BLaER1 treated with 17β-estradiol and CSF1 and Interleukin-3, amounts not matched to agents 10 nM and 100 nM (cell line): ENCODE measurements at regions not wholly inside any gene's neighbourhood (a gene's known extent, or its start where the extent isn't known, plus 50 kb on each side); places are given as distances from the start of the nearest gene placed in this dataset.

Source experiments
- H3K27ac ChIP-seq, 11 experiments: shearing (Covaris generic); formaldehyde crosslinking; 2 replicates each; pipeline ENCODE4 v1.8.1; 2022
- H3K27me3 ChIP-seq, 11 experiments: shearing (Covaris generic); formaldehyde crosslinking; 2 replicates each; pipeline ENCODE4 v1.8.1; 2022
- H3K36me3 ChIP-seq, 11 experiments: shearing (Covaris generic); formaldehyde crosslinking; 2 replicates each; pipeline ENCODE4 v1.8.1; 2022
- H3K4me1 ChIP-seq, 10 experiments: shearing (Covaris generic); formaldehyde crosslinking; 2 replicates each; pipeline ENCODE4 v1.8.1; 2022
- H3K4me2 ChIP-seq, 11 experiments: shearing (Covaris generic); formaldehyde crosslinking; 2 replicates each; pipeline ENCODE4 v1.8.1; 2022
- H3K4me3 ChIP-seq, 10 experiments: shearing (Covaris generic); formaldehyde crosslinking; 2 replicates each; pipeline ENCODE4 v1.8.1; 2022
- H3K9ac ChIP-seq, 11 experiments: shearing (Covaris generic); formaldehyde crosslinking; 2 replicates each; pipeline ENCODE4 v1.8.1; 2022
- H3K9me3 ChIP-seq, 11 experiments: shearing (Covaris generic); formaldehyde crosslinking; replicated peaks in 1 of 11; 2 replicates each; pipeline ENCODE4 v1.8.1; 2022
- H4K20me1 ChIP-seq, 11 experiments: shearing (Covaris generic); formaldehyde crosslinking; 2 replicates each; pipeline ENCODE4 v1.8.1; 2022
- Cebpa-rat ChIP-seq, 11 experiments: shearing (Covaris generic); IDR thresholded peaks; 2 replicates each; pipeline ENCODE4 v1.8.1; 2022

- Histone ChIP-seq H3K9ac (no peak overlapping the region), H3K4me2 (no peak overlapping the region), H3K4me3 (no peak overlapping the region), H3K4me1 (no peaks in the 10 kb centered on the region), H3K27me3 (no peaks in the 10 kb centered on the region), H4K20me1 (no peaks in the 10 kb centered on the region), H3K9me3 (peaks cover 0 to 18% (median 9%) of the 10 kb centered on the region in 11 experiments; a peak in 11 of 22 replicates), H3K27ac (no peak overlapping the region), H3K36me3 (no peaks in the 10 kb centered on the region)
- TF ChIP-seq Cebpa-rat (IDR thresholded peaks at IDR 0.05): no peak
These were observed 362.5 kb upstream of the TRAM1L1 start for GRCh38 chr4:117447925-117448324.

GRCh38 chr4:117455088-117455487 lies 369.7 kb upstream of the TRAM1L1 start:
- no peaks in the 10 kb centered on the region for H4K20me1 ChIP-seq
- H3K27me3 ChIP-seq: no peaks in the 10 kb centered on the region
- no peak for TF ChIP-seq Cebpa-rat (IDR thresholded peaks at IDR 0.05)
- no peaks in the 10 kb centered on the region for H3K36me3 ChIP-seq
- no peak overlapping the region for H3K27ac ChIP-seq
- no peak overlapping the region for H3K9ac ChIP-seq
- H3K4me3 ChIP-seq: no peak overlapping the region
- no peaks in the 10 kb centered on the region for H3K4me1 ChIP-seq
- H3K4me2 ChIP-seq: no peak overlapping the region
- peaks cover 0 to 5% (median 0%) of the 10 kb centered on the region in 11 experiments; a peak in 2 of 22 replicates for H3K9me3 ChIP-seq

- Histone ChIP-seq H3K9ac (no peak overlapping the region), H3K4me3 (no peak overlapping the region), H3K27ac (no peak overlapping the region), H3K9me3 (0 out of 22 replicates have a peak, but pooled peaks cover 0 to 4% (median 0%) of the 10 kb centered on the region in 11 experiments), H3K4me1 (peaks cover 0 to 7% (median 0%) of the 10 kb centered on the region in 10 experiments; a peak in 1 of 20 replicates), H4K20me1 (no peaks in the 10 kb centered on the region), H3K27me3 (no peaks in the 10 kb centered on the region), H3K36me3 (no peaks in the 10 kb centered on the region), H3K4me2 (no peak overlapping the region)
- TF ChIP-seq Cebpa-rat (IDR thresholded peaks at IDR 0.05): no peak
These were observed 381.0 kb upstream of the TRAM1L1 start for GRCh38 chr4:117466388-117466787.

- H3K27me3 ChIP-seq: no peaks in the 10 kb centered on the region
- H3K36me3 ChIP-seq: no peaks in the 10 kb centered on the region
- no peak for TF ChIP-seq Cebpa-rat (IDR thresholded peaks at IDR 0.05)
- H3K4me1 ChIP-seq: peaks cover 0 to 7% (median 0%) of the 10 kb centered on the region in 10 experiments; a peak in 1 of 20 replicates
- H3K4me3 ChIP-seq: no peak overlapping the region
- H4K20me1 ChIP-seq: no peaks in the 10 kb centered on the region
- no peak overlapping the region for H3K27ac ChIP-seq
- H3K9me3 ChIP-seq: 0 out of 22 replicates have a peak, but pooled peaks cover 0 to 4% (median 0%) of the 10 kb centered on the region in 11 experiments
- H3K9ac ChIP-seq: no peak overlapping the region
- H3K4me2 ChIP-seq: no peak overlapping the region
These were observed 382.0 kb upstream of the TRAM1L1 start for GRCh38 chr4:117467404-117467803.

- no peak overlapping the region for H3K9ac ChIP-seq
- H3K36me3 ChIP-seq: no peaks in the 10 kb centered on the region
- H3K9me3 ChIP-seq: 0 out of 22 replicates have a peak, but pooled peaks cover 0 to under 1% (median 0%) of the 10 kb centered on the region in 11 experiments
- H4K20me1 ChIP-seq: no peaks in the 10 kb centered on the region
- no peak overlapping the region for H3K4me3 ChIP-seq
- TF ChIP-seq Cebpa-rat (IDR thresholded peaks at IDR 0.05): no peak
- peaks cover 0 to 7% (median 0%) of the 10 kb centered on the region in 10 experiments; a peak in 1 of 20 replicates for H3K4me1 ChIP-seq
- H3K27me3 ChIP-seq: no peaks in the 10 kb centered on the region
- no peak overlapping the region for H3K27ac ChIP-seq
- peak overlapping the region in 1 of 11 experiments; percentile 15; a peak in 1 of 22 replicates for H3K4me2 ChIP-seq
These were observed 389.6 kb upstream of the TRAM1L1 start for GRCh38 chr4:117474987-117475386.

- Histone ChIP-seq H3K36me3 (no peaks in the 10 kb centered on the region), H3K9me3 (no peaks in the 10 kb centered on the region), H3K4me2 (no peak overlapping the region), H3K27ac (no peak overlapping the region), H3K4me3 (no peak overlapping the region), H3K9ac (no peak overlapping the region), H3K27me3 (no peaks in the 10 kb centered on the region), H3K4me1 (no peaks in the 10 kb centered on the region), H4K20me1 (no peaks in the 10 kb centered on the region)
- TF ChIP-seq Cebpa-rat (IDR thresholded peaks at IDR 0.05): no peak
These were observed 392.5 kb upstream of the TRAM1L1 start for GRCh38 chr4:117477925-117478324.

- Histone ChIP-seq H3K27me3 (no peaks in the 10 kb centered on the region), H3K36me3 (no peaks in the 10 kb centered on the region), H3K4me3 (no peak overlapping the region), H3K4me2 (no peak overlapping the region), H3K9me3 (no peaks in the 10 kb centered on the region), H3K4me1 (no peaks in the 10 kb centered on the region), H3K9ac (no peak overlapping the region), H3K27ac (no peak overlapping the region), H4K20me1 (no peaks in the 10 kb centered on the region)
- TF ChIP-seq Cebpa-rat (IDR thresholded peaks at IDR 0.05): no peak
These were observed 393.3 kb upstream of the TRAM1L1 start for GRCh38 chr4:117478702-117479101.

GRCh38 chr4:117479673-117480072 lies 394.3 kb upstream of the TRAM1L1 start:
- Histone ChIP-seq H3K9me3 (no peaks in the 10 kb centered on the region), H4K20me1 (no peaks in the 10 kb centered on the region), H3K4me3 (no peak overlapping the region), H3K4me1 (no peaks in the 10 kb centered on the region), H3K27me3 (no peaks in the 10 kb centered on the region), H3K27ac (no peak overlapping the region), H3K36me3 (no peaks in the 10 kb centered on the region), H3K4me2 (no peak overlapping the region), H3K9ac (no peak overlapping the region)
- TF ChIP-seq Cebpa-rat (IDR thresholded peaks at IDR 0.05): no peak

GRCh38 chr4:117481742-117482141 lies 396.4 kb upstream of the TRAM1L1 start:
- Histone ChIP-seq H3K27ac (no peak overlapping the region), H3K4me1 (no peaks in the 10 kb centered on the region), H3K4me3 (no peak overlapping the region), H3K36me3 (no peaks in the 10 kb centered on the region), H3K9ac (no peak overlapping the region), H3K9me3 (no peaks in the 10 kb centered on the region), H4K20me1 (no peaks in the 10 kb centered on the region), H3K27me3 (no peaks in the 10 kb centered on the region), H3K4me2 (no peak overlapping the region)
- no peak for TF ChIP-seq Cebpa-rat (IDR thresholded peaks at IDR 0.05)

GRCh38 chr4:117488692-117489091 lies 403.3 kb upstream of the TRAM1L1 start:
- H3K9me3 ChIP-seq: no peaks in the 10 kb centered on the region
- no peaks in the 10 kb centered on the region for H3K27me3 ChIP-seq
- no peaks in the 10 kb centered on the region for H4K20me1 ChIP-seq
- no peaks in the 10 kb centered on the region for H3K36me3 ChIP-seq
- no peak for TF ChIP-seq Cebpa-rat (IDR thresholded peaks at IDR 0.05)
- H3K4me2 ChIP-seq: no peak overlapping the region
- H3K4me3 ChIP-seq: no peak overlapping the region
- no peak overlapping the region for H3K9ac ChIP-seq
- no peaks in the 10 kb centered on the region for H3K4me1 ChIP-seq
- H3K27ac ChIP-seq: no peak overlapping the region
